ENCODE measurements at regions not wholly inside any gene's neighbourhood (a gene's known extent, or its start where the extent isn't known, plus 50 kb on each side); places are given as distances from the start of the nearest gene placed in this dataset.

- no peak overlapping the region for H3K27ac ChIP-seq (ENCODE audit: low read depth in 1 of 2, low read length in 2 of 2)
- H3K27me3 ChIP-seq (ENCODE audit: control insufficient read depth in 1 of 2, insufficient read depth in 2 of 2, low read length in 1 of 2), result no peaks in the 10 kb centered on the region
- no peaks in the 10 kb centered on the region for H3K9me3 ChIP-seq (ENCODE audit: control insufficient read depth, low read length)
- no peaks in the 10 kb centered on the region for H3K4me1 ChIP-seq (ENCODE audit: control insufficient read depth in 1 of 2, insufficient read depth in 2 of 2, low read length in 2 of 2)
- intact Hi-C loops (cut with DNase I), result no loop called here
- ATAC-seq (ENCODE audit: low FRiP score) (no peak), DNase-seq (no peak)
- H3K36me3 ChIP-seq (ENCODE audit: control insufficient read depth in 1 of 2, insufficient read depth in 2 of 2, low read length in 1 of 2), result no peaks in the 10 kb centered on the region
- H3K4me3 ChIP-seq (ENCODE audit: low read length in 2 of 2), result no peak overlapping the region
- WGBS, 2 donors, result 39 to 44% methylated on average over 4 of the region's 4 CpGs
Measured at GRCh38 chr6:104118274-104118673, 741.4 kb downstream of the HACE1 start.

GRCh38 chr6:104109806-104110205 lies 749.9 kb downstream of the HACE1 start:
- Histone ChIP-seq H3K4me3 (ENCODE audit: low read length in 2 of 2) (no peak overlapping the region), H3K27me3 (ENCODE audit: control insufficient read depth in 1 of 2, insufficient read depth in 2 of 2, low read length in 1 of 2) (no peaks in the 10 kb centered on the region), H3K36me3 (ENCODE audit: control insufficient read depth in 1 of 2, insufficient read depth in 2 of 2, low read length in 1 of 2) (no peaks in the 10 kb centered on the region), H3K9me3 (ENCODE audit: control insufficient read depth, low read length) (no peaks in the 10 kb centered on the region), H3K4me1 (ENCODE audit: control insufficient read depth in 1 of 2, insufficient read depth in 2 of 2, low read length in 2 of 2) (no peaks in the 10 kb centered on the region), H3K27ac (ENCODE audit: low read depth in 1 of 2, low read length in 2 of 2) (no peak overlapping the region)
- 82 to 87% methylated on average over 2 of the region's 2 CpGs for WGBS, 2 donors
- intact Hi-C loops (cut with DNase I), result no loop called here
- DNase-seq, result no peak
- no peak for ATAC-seq (ENCODE audit: low FRiP score)

GRCh38 chr6:104108634-104109033 lies 751.1 kb downstream of the HACE1 start:
- Histone ChIP-seq H3K27ac (ENCODE audit: low read depth in 1 of 2, low read length in 2 of 2) (no peak overlapping the region), H3K4me3 (ENCODE audit: low read length in 2 of 2) (no peak overlapping the region), H3K4me1 (ENCODE audit: control insufficient read depth in 1 of 2, insufficient read depth in 2 of 2, low read length in 2 of 2) (no peaks in the 10 kb centered on the region), H3K9me3 (ENCODE audit: control insufficient read depth, low read length) (no peaks in the 10 kb centered on the region), H3K27me3 (ENCODE audit: control insufficient read depth in 1 of 2, insufficient read depth in 2 of 2, low read length in 1 of 2) (no peaks in the 10 kb centered on the region), H3K36me3 (ENCODE audit: control insufficient read depth in 1 of 2, insufficient read depth in 2 of 2, low read length in 1 of 2) (no peaks in the 10 kb centered on the region)
- ATAC-seq (ENCODE audit: low FRiP score), result no peak
- intact Hi-C loops (cut with DNase I), result no loop called here
- DNase-seq, result no peak

- DNase-seq, result no peak
- intact Hi-C loops (cut with DNase I), result no loop called here
- ATAC-seq (ENCODE audit: low FRiP score), result no peak
- Histone ChIP-seq H3K36me3 (ENCODE audit: control insufficient read depth in 1 of 2, insufficient read depth in 2 of 2, low read length in 1 of 2) (no peaks in the 10 kb centered on the region), H3K27ac (ENCODE audit: low read depth in 1 of 2, low read length in 2 of 2) (no peak overlapping the region), H3K27me3 (ENCODE audit: control insufficient read depth in 1 of 2, insufficient read depth in 2 of 2, low read length in 1 of 2) (no peaks in the 10 kb centered on the region), H3K9me3 (ENCODE audit: control insufficient read depth, low read length) (no peaks in the 10 kb centered on the region), H3K4me3 (ENCODE audit: low read length in 2 of 2) (no peak overlapping the region), H3K4me1 (ENCODE audit: control insufficient read depth in 1 of 2, insufficient read depth in 2 of 2, low read length in 2 of 2) (no peaks in the 10 kb centered on the region)
- WGBS, 2 donors, result 81% methylated on average over 6 of the region's 6 CpGs
Measured at GRCh38 chr6:104095661-104096416, 763.9 kb downstream of the HACE1 start.

- intact Hi-C loops (cut with DNase I), result no loop called here
- Histone ChIP-seq H3K9me3 (ENCODE audit: control insufficient read depth, low read length) (peaks cover 2% of the 10 kb centered on the region), H3K27me3 (ENCODE audit: control insufficient read depth in 1 of 2, insufficient read depth in 2 of 2, low read length in 1 of 2) (no peaks in the 10 kb centered on the region), H3K4me3 (ENCODE audit: low read length in 2 of 2) (no peak overlapping the region), H3K36me3 (ENCODE audit: control insufficient read depth in 1 of 2, insufficient read depth in 2 of 2, low read length in 1 of 2) (no peaks in the 10 kb centered on the region), H3K4me1 (ENCODE audit: control insufficient read depth in 1 of 2, insufficient read depth in 2 of 2, low read length in 2 of 2) (no peaks in the 10 kb centered on the region), H3K27ac (ENCODE audit: low read depth in 1 of 2, low read length in 2 of 2) (no peak overlapping the region)
- 68 to 77% methylated on average over 1 of the region's 1 CpG for WGBS, 2 donors
- ATAC-seq (ENCODE audit: low FRiP score) (no peak), DNase-seq (no peak)
Measured at GRCh38 chr6:104087765-104088164, 772.0 kb downstream of the HACE1 start.

- no peak overlapping the region for H3K27ac ChIP-seq (ENCODE audit: low read depth in 1 of 2, low read length in 2 of 2)
- no peaks in the 10 kb centered on the region for H3K36me3 ChIP-seq (ENCODE audit: control insufficient read depth in 1 of 2, insufficient read depth in 2 of 2, low read length in 1 of 2)
- H3K9me3 ChIP-seq (ENCODE audit: control insufficient read depth, low read length), result peaks cover 2% of the 10 kb centered on the region
- 89 to 93% methylated on average over 2 of the region's 2 CpGs for WGBS, 2 donors
- H3K27me3 ChIP-seq (ENCODE audit: control insufficient read depth in 1 of 2, insufficient read depth in 2 of 2, low read length in 1 of 2), result no peaks in the 10 kb centered on the region
- H3K4me3 ChIP-seq (ENCODE audit: low read length in 2 of 2), result no peak overlapping the region
- ATAC-seq (ENCODE audit: low FRiP score) (no peak), DNase-seq (no peak)
- no peaks in the 10 kb centered on the region for H3K4me1 ChIP-seq (ENCODE audit: control insufficient read depth in 1 of 2, insufficient read depth in 2 of 2, low read length in 2 of 2)
- intact Hi-C loops (cut with DNase I), result no loop called here
Measured at GRCh38 chr6:104068281-104068680, 791.4 kb downstream of the HACE1 start.

GRCh38 chr6:104064876-104065275 lies 794.8 kb downstream of the HACE1 start:
- Histone ChIP-seq H3K27ac (ENCODE audit: low read depth in 1 of 2, low read length in 2 of 2) (no peak overlapping the region), H3K4me1 (ENCODE audit: control insufficient read depth in 1 of 2, insufficient read depth in 2 of 2, low read length in 2 of 2) (no peaks in the 10 kb centered on the region), H3K4me3 (ENCODE audit: low read length in 2 of 2) (no peak overlapping the region), H3K9me3 (ENCODE audit: control insufficient read depth, low read length) (peaks cover 2% of the 10 kb centered on the region), H3K27me3 (ENCODE audit: control insufficient read depth in 1 of 2, insufficient read depth in 2 of 2, low read length in 1 of 2) (no peaks in the 10 kb centered on the region), H3K36me3 (ENCODE audit: control insufficient read depth in 1 of 2, insufficient read depth in 2 of 2, low read length in 1 of 2) (no peaks in the 10 kb centered on the region)
- ATAC-seq (ENCODE audit: low FRiP score) (no peak), DNase-seq (no peak)
- 86 to 93% methylated on average over 8 of the region's 8 CpGs for WGBS, 2 donors
- intact Hi-C loops (cut with DNase I), result no loop called here

GRCh38 chr6:104050455-104050854 lies 809.3 kb downstream of the HACE1 start:
- DNase-seq (no peak), ATAC-seq (ENCODE audit: low FRiP score) (no peak)
- intact Hi-C loops (cut with DNase I), result no loop called here
- Histone ChIP-seq H3K27me3 (ENCODE audit: control insufficient read depth in 1 of 2, insufficient read depth in 2 of 2, low read length in 1 of 2) (no peaks in the 10 kb centered on the region), H3K36me3 (ENCODE audit: control insufficient read depth in 1 of 2, insufficient read depth in 2 of 2, low read length in 1 of 2) (no peaks in the 10 kb centered on the region), H3K4me3 (ENCODE audit: low read length in 2 of 2) (no peak overlapping the region), H3K4me1 (ENCODE audit: control insufficient read depth in 1 of 2, insufficient read depth in 2 of 2, low read length in 2 of 2) (no peaks in the 10 kb centered on the region), H3K9me3 (ENCODE audit: control insufficient read depth, low read length) (peaks cover 2% of the 10 kb centered on the region), H3K27ac (ENCODE audit: low read depth in 1 of 2, low read length in 2 of 2) (no peak overlapping the region)
- WGBS, 2 donors, result 75 to 79% methylated on average over 2 of the region's 2 CpGs

GRCh38 chr6:104046426-104046825 lies 813.3 kb downstream of the HACE1 start:
- no peak for ATAC-seq (ENCODE audit: low FRiP score)
- Histone ChIP-seq H3K36me3 (ENCODE audit: control insufficient read depth in 1 of 2, insufficient read depth in 2 of 2, low read length in 1 of 2) (no peaks in the 10 kb centered on the region), H3K9me3 (ENCODE audit: control insufficient read depth, low read length) (no peaks in the 10 kb centered on the region), H3K27ac (ENCODE audit: low read depth in 1 of 2, low read length in 2 of 2) (no peak overlapping the region), H3K4me3 (ENCODE audit: low read length in 2 of 2) (no peak overlapping the region), H3K27me3 (ENCODE audit: control insufficient read depth in 1 of 2, insufficient read depth in 2 of 2, low read length in 1 of 2) (no peaks in the 10 kb centered on the region), H3K4me1 (ENCODE audit: control insufficient read depth in 1 of 2, insufficient read depth in 2 of 2, low read length in 2 of 2) (no peaks in the 10 kb centered on the region)
- no peak for DNase-seq
- WGBS, 2 donors, result 17 to 28% methylated on average over 2 of the region's 2 CpGs
- intact Hi-C loops (cut with DNase I), result no loop called here
